ENCODE measurements at regions not wholly inside any gene's neighbourhood (a gene's known extent, or its start where the extent isn't known, plus 50 kb on each side); places are given as distances from the start of the nearest gene placed in this dataset.

- H4K20me1 ChIP-seq (ENCODE audit: insufficient read depth), result no peaks in the 10 kb centered on the region
- no peak for DNase-seq
- H3K4me3 ChIP-seq, result no peak overlapping the region
- H3K4me1 ChIP-seq (replicated peaks; ENCODE audit: insufficient read depth), result peaks cover 14% of the 10 kb centered on the region; the same call in 1 of the 2 replicates
- TF ChIP-seq, protein P1, sequence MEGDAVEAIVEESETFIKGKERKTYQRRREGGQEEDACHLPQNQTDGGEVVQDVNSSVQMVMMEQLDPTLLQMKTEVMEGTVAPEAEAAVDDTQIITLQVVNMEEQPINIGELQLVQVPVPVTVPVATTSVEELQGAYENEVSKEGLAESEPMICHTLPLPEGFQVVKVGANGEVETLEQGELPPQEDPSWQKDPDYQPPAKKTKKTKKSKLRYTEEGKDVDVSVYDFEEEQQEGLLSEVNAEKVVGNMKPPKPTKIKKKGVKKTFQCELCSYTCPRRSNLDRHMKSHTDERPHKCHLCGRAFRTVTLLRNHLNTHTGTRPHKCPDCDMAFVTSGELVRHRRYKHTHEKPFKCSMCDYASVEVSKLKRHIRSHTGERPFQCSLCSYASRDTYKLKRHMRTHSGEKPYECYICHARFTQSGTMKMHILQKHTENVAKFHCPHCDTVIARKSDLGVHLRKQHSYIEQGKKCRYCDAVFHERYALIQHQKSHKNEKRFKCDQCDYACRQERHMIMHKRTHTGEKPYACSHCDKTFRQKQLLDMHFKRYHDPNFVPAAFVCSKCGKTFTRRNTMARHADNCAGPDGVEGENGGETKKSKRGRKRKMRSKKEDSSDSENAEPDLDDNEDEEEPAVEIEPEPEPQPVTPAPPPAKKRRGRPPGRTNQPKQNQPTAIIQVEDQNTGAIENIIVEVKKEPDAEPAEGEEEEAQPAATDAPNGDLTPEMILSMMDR (conservative IDR thresholded peaks at IDR 0.05), result no peak
- TF ChIP-seq EZH2 (IDR thresholded peaks at IDR 0.05; ENCODE audit: low read depth), result no peak
- H3F3A ChIP-seq (ENCODE audit: insufficient read depth, low read depth), result no peaks in the 10 kb centered on the region
- no peaks in the 10 kb centered on the region for H3K9me2 ChIP-seq (ENCODE audit: insufficient read depth)
- H3K9me3 ChIP-seq (ENCODE audit: insufficient read depth, low read depth), result no peaks in the 10 kb centered on the region
- no peak overlapping the region for H2AFZ ChIP-seq
- H3K36me3 ChIP-seq (ENCODE audit: low read depth), result no peaks in the 10 kb centered on the region
- H3K4me2 ChIP-seq, result no peak overlapping the region
- H3K27ac ChIP-seq, result no peak overlapping the region
- no peaks in the 10 kb centered on the region for H3K27me3 ChIP-seq (ENCODE audit: insufficient read depth, low read depth)
- no TSS peak for BruUV-seq (replicated peaks)
- intact Hi-C loops (cut with micrococcal nuclease; ENCODE audit: unreplicated experiment), result no loop called here
- ChIA-PET CTCF (no interaction called here), POLR2A (ENCODE audit: unreplicated experiment) (no interaction called here)
- no peaks in the 10 kb centered on the region for H3K79me2 ChIP-seq (ENCODE audit: low read depth)
Measured at GRCh38 chr20:24077145-24077544, 88.6 kb upstream of the GGTLC1 start.

DNA sequence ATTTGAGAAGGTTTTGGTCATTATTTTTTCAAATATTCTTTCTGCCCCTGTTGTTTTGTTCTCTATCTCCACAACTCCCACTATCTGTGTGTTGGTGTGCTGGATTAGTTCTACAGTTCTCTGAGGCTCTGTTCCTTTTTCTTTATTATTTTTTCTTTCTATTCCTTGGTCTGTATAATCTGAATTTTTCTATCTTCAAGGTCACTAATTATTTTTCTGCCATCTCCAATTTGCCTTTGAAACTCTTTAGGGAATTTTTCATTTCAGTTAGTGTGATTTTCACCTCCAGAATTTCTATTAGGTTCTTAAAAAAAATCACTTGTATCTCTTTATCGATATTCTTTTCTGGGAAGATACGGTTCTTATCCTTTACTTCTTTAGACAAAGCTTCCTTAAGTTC is 82.1 kb upstream of the GGTLC1 start:
- no peak for DNase-seq
- Histone ChIP-seq H3K4me3 (no peak overlapping the region), H3K27ac (no peak overlapping the region), H3K4me2 (no peak overlapping the region), H3K4me1 (replicated peaks; ENCODE audit: insufficient read depth) (no peaks in the 10 kb centered on the region), H3K79me2 (ENCODE audit: low read depth) (no peaks in the 10 kb centered on the region), H3K36me3 (ENCODE audit: low read depth) (no peaks in the 10 kb centered on the region), H3K9me2 (ENCODE audit: insufficient read depth) (no peaks in the 10 kb centered on the region), H4K20me1 (ENCODE audit: insufficient read depth) (no peaks in the 10 kb centered on the region), H3K9me3 (ENCODE audit: insufficient read depth, low read depth) (peaks cover 4% of the 10 kb centered on the region; the same call in 1 of the 2 replicates), H3F3A (ENCODE audit: insufficient read depth, low read depth) (no peaks in the 10 kb centered on the region), H2AFZ (no peak overlapping the region), H3K27me3 (ENCODE audit: insufficient read depth, low read depth) (no peaks in the 10 kb centered on the region)
- TF ChIP-seq EZH2 (IDR thresholded peaks at IDR 0.05; ENCODE audit: low read depth), result no peak
- TF ChIP-seq, protein P1 (conservative IDR thresholded peaks at IDR 0.05), result no peak
- intact Hi-C loops (cut with micrococcal nuclease; ENCODE audit: unreplicated experiment), result no loop called here
- no TSS peak for BruUV-seq (replicated peaks)
- ChIA-PET CTCF (no interaction called here), POLR2A (ENCODE audit: unreplicated experiment) (no interaction called here)

DNA sequence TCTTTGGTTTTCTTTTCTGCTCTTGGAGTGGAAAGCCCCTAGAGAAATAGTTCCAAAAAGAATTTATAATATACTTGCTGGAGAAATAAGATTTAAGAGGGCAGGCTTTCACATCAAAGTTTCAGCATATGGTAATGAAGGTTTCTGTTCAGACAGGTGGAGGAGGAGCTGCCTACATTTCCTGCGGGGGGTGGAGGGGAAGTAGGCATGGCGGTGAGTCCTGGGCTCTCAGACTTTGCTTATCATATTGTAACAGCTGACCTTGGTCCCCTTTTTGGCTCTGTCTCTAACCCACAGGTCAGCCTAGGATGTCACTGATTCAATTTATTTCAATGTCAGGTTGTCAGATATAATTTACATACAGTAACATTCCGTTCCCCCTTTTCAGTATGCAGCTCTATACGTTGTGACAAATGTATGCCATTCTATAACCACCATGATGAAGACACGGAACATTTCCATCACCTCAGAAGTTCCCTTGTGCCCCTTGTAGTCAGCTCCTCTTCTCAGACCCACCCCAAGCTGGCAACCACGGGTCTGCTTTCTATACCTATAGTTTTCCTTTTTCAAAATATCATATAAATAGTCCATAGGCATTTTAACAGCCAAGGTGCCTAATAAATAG is 77.6 kb upstream of the GGTLC1 start:
- Histone ChIP-seq H2AFZ (no peak overlapping the region), H3F3A (ENCODE audit: insufficient read depth, low read depth) (no peaks in the 10 kb centered on the region), H3K27ac (no peak overlapping the region), H3K79me2 (ENCODE audit: low read depth) (no peaks in the 10 kb centered on the region), H3K9me2 (ENCODE audit: insufficient read depth) (no peaks in the 10 kb centered on the region), H3K36me3 (ENCODE audit: low read depth) (no peaks in the 10 kb centered on the region), H3K4me2 (no peak overlapping the region), H3K27me3 (ENCODE audit: insufficient read depth, low read depth) (no peaks in the 10 kb centered on the region), H3K9me3 (ENCODE audit: insufficient read depth, low read depth) (peaks cover 4% of the 10 kb centered on the region; the same call in 1 of the 2 replicates), H4K20me1 (ENCODE audit: insufficient read depth) (no peaks in the 10 kb centered on the region), H3K4me1 (replicated peaks; ENCODE audit: insufficient read depth) (no peaks in the 10 kb centered on the region), H3K4me3 (no peak overlapping the region)
- ChIA-PET CTCF (no interaction called here), POLR2A (ENCODE audit: unreplicated experiment) (no interaction called here)
- TF ChIP-seq, protein P1 (conservative IDR thresholded peaks at IDR 0.05), result no peak
- no peak for DNase-seq
- BruUV-seq (replicated peaks), result no TSS peak
- intact Hi-C loops (cut with micrococcal nuclease; ENCODE audit: unreplicated experiment), result no loop called here
